ENCODE measurements at regions not wholly inside any gene's neighbourhood (a gene's known extent, or its start where the extent isn't known, plus 50 kb on each side); places are given as distances from the start of the nearest gene placed in this dataset.

- H3K27ac ChIP-seq (ENCODE audit: low read depth, low read length) = no peak overlapping the region
- ChIA-PET POLR2A (no interaction called here), CTCF (interaction anchor here (0.6 kb wide), 1 partner anchor 337 kb away, joined by 3 read pairs; no protein-coding TSS in a partner anchor)
- H3K9me3 ChIP-seq (ENCODE audit: control insufficient read depth, insufficient read depth, low read length) = no peaks in the 10 kb centered on the region
- H3K27me3 ChIP-seq (ENCODE audit: control insufficient read depth, insufficient read depth, low read length) = no peaks in the 10 kb centered on the region
- H3K4me3 ChIP-seq (ENCODE audit: low read depth, low read length) = no peak overlapping the region
- TF ChIP-seq CTCF (IDR thresholded peaks at IDR 0.05; ENCODE audit: low read depth, low read length) = no peak
- DNase-seq (ENCODE audit: low read depth, low spot score) = no peak
These were observed 338.6 kb downstream of the COL12A1 start for GRCh38 chr6:74867291-74867690.

- no peak for DNase-seq (ENCODE audit: low read depth, low spot score)
- TF ChIP-seq CTCF (IDR thresholded peaks at IDR 0.05; ENCODE audit: low read depth, low read length) = no peak
- Histone ChIP-seq H3K4me3 (ENCODE audit: low read depth, low read length) (no peak overlapping the region), H3K9me3 (ENCODE audit: control insufficient read depth, insufficient read depth, low read length) (no peaks in the 10 kb centered on the region), H3K27me3 (ENCODE audit: control insufficient read depth, insufficient read depth, low read length) (no peaks in the 10 kb centered on the region), H3K27ac (ENCODE audit: low read depth, low read length) (no peak overlapping the region)
- CTCF ChIA-PET = no interaction called here
- POLR2A ChIA-PET = no interaction called here
These were observed 341.9 kb downstream of the COL12A1 start for GRCh38 chr6:74863968-74864367.

- H3K27ac ChIP-seq (ENCODE audit: low read depth, low read length) = no peak overlapping the region
- H3K4me3 ChIP-seq (ENCODE audit: low read depth, low read length) = no peak overlapping the region
- no peaks in the 10 kb centered on the region for H3K9me3 ChIP-seq (ENCODE audit: control insufficient read depth, insufficient read depth, low read length)
- TF ChIP-seq CTCF (IDR thresholded peaks at IDR 0.05; ENCODE audit: low read depth, low read length) = no peak
- H3K27me3 ChIP-seq (ENCODE audit: control insufficient read depth, insufficient read depth, low read length) = no peaks in the 10 kb centered on the region
- ChIA-PET CTCF (no interaction called here), POLR2A (no interaction called here)
- DNase-seq (ENCODE audit: low read depth, low spot score) = no peak
These were observed 345.4 kb downstream of the COL12A1 start for GRCh38 chr6:74860456-74860855.

GRCh38 chr6:74857157-74857556 is 348.7 kb downstream of the COL12A1 start:
- Histone ChIP-seq H3K4me3 (ENCODE audit: low read depth, low read length) (no peak overlapping the region), H3K27me3 (ENCODE audit: control insufficient read depth, insufficient read depth, low read length) (no peaks in the 10 kb centered on the region), H3K27ac (ENCODE audit: low read depth, low read length) (no peak overlapping the region), H3K9me3 (ENCODE audit: control insufficient read depth, insufficient read depth, low read length) (no peaks in the 10 kb centered on the region)
- CTCF ChIA-PET = no interaction called here
- DNase-seq (ENCODE audit: low read depth, low spot score) = no peak
- TF ChIP-seq CTCF (IDR thresholded peaks at IDR 0.05; ENCODE audit: low read depth, low read length) = no peak
- POLR2A ChIA-PET = no interaction called here

- no peak for DNase-seq (ENCODE audit: low read depth, low spot score)
- TF ChIP-seq CTCF (IDR thresholded peaks at IDR 0.05; ENCODE audit: low read depth, low read length) = no peak
These were observed 351.9 kb downstream of the COL12A1 start for GRCh38 chr6:74853991-74854390.

More at GRCh38 chr6:74853991-74854390, 351.9 kb downstream of the COL12A1 start:
- H3K27me3 ChIP-seq (ENCODE audit: control insufficient read depth, insufficient read depth, low read length) = no peaks in the 10 kb centered on the region
- H3K4me3 ChIP-seq (ENCODE audit: low read depth, low read length) = no peak overlapping the region
- H3K9me3 ChIP-seq (ENCODE audit: control insufficient read depth, insufficient read depth, low read length) = no peaks in the 10 kb centered on the region
- ChIA-PET POLR2A (no interaction called here), CTCF (no interaction called here)
- H3K27ac ChIP-seq (ENCODE audit: low read depth, low read length) = no peak overlapping the region

Data from AG04450 (cell line).